IMR-90 (cell line): ENCODE measurements at regions not wholly inside any gene's neighbourhood (a gene's known extent, or its start where the extent isn't known, plus 50 kb on each side); places are given as distances from the start of the nearest gene placed in this dataset.

Experiments
- ATAC-seq: fragments of 200-7000 bp; cut with Tn5 transposase; 2 replicates; pipeline ENCODE4 v1.9.1; 2020; ENCODE audit warnings: low read depth, mild to moderate bottlenecking, moderate library complexity
- BruUV-seq: library from RNA; stranded (reverse); fragments of 400-500 nt; replicated peaks from 2 replicates; lab custom pipeline; 2021; lab: Mats Ljungman, UMichigan
- CTCF ChIA-PET: fragments of 300-600 bp; formaldehyde crosslinking; extraction: SDS; loops from one replicate; lab custom pipeline; 2021; ENCODE audit warnings: antibody characterized with exemption; lab: Yijun Ruan, JAX
- POLR2A ChIA-PET: fragments of 300-600 bp; sonication (Branson Sonifier 250); formaldehyde crosslinking; loops from one replicate; lab custom pipeline; 2022; ENCODE audit warnings: antibody characterized with exemption; ENCODE audit not compliant: unreplicated experiment; lab: Charles Lee
- DNase-seq: peaks from one replicate; pipeline ENCODE4 v3.0.0; 2013
- H2AFZ ChIP-seq: replicated peaks from 2 replicates; pipeline ENCODE3; 2013; ENCODE audit warnings: low read length, mild to moderate bottlenecking; ENCODE audit not compliant: poor library complexity
- H2AK5ac ChIP-seq: 2 replicates; pipeline ENCODE4 v1.6.1; 2013; ENCODE audit warnings: low read depth, low read length, inconsistent platforms
- H2AK9ac ChIP-seq: replicated peaks from 2 replicates; pipeline ENCODE3; 2013; ENCODE audit warnings: mild to moderate bottlenecking, low read depth, low read length, moderate library complexity; ENCODE audit not compliant: poor library complexity
- H2BK120ac ChIP-seq: 2 replicates; pipeline ENCODE4 v1.6.1; 2013; ENCODE audit warnings: low read depth, low read length, inconsistent platforms
- H2BK15ac ChIP-seq: 3 replicates; pipeline ENCODE4 v1.6.1; 2013; ENCODE audit warnings: low read depth, low read length, inconsistent platforms
- H2BK20ac ChIP-seq: 2 replicates; pipeline ENCODE4 v1.6.1; 2013; ENCODE audit warnings: low read depth, mild to moderate bottlenecking, inconsistent platforms, low read length, moderate library complexity
- H2BK5ac ChIP-seq: 2 replicates; pipeline ENCODE4 v1.6.1; 2013; ENCODE audit warnings: mild to moderate bottlenecking, low read depth, low read length, inconsistent platforms; ENCODE audit not compliant: poor library complexity, severe bottlenecking
- H3K14ac ChIP-seq: replicated peaks from 2 replicates; pipeline ENCODE4 v1.6.1; 2013; ENCODE audit warnings: low read depth, low read length, inconsistent platforms
- H3K18ac ChIP-seq: 2 replicates; pipeline ENCODE4 v1.6.1; 2013; ENCODE audit warnings: low read depth, low read length, control low read depth
- H3K23ac ChIP-seq: 2 replicates; pipeline ENCODE4 v1.6.1; 2013; ENCODE audit warnings: low read depth, low read length, inconsistent platforms
- H3K27ac ChIP-seq: 2 replicates; pipeline ENCODE4 v1.5.1; 2013; ENCODE audit warnings: mild to moderate bottlenecking, control low read depth, low read length; ENCODE audit not compliant: insufficient read depth
- H3K27me3 ChIP-seq: 2 replicates; pipeline ENCODE4 v1.6.1; 2013; ENCODE audit warnings: low read length; ENCODE audit not compliant: control insufficient read depth, insufficient read depth
- H3K36me3 ChIP-seq: 2 replicates; pipeline ENCODE4 v1.6.1; 2013; ENCODE audit warnings: low read length, mixed read lengths; ENCODE audit not compliant: control insufficient read depth, insufficient read depth
- H3K4ac ChIP-seq: 2 replicates; pipeline ENCODE4 v1.6.1; 2013; ENCODE audit warnings: low read depth, low read length, inconsistent platforms
- H3K4me1 ChIP-seq: 2 replicates; pipeline ENCODE4 v1.6.1; 2013; ENCODE audit warnings: low read length, mixed read lengths; ENCODE audit not compliant: control insufficient read depth, insufficient read depth
- H3K4me2 ChIP-seq: 2 replicates; pipeline ENCODE4 v1.6.1; 2013; ENCODE audit warnings: low read depth, mild to moderate bottlenecking, control low read depth, low read length, moderate library complexity
- H3K4me3 ChIP-seq: 2 replicates; pipeline ENCODE4 v1.5.1; 2013; ENCODE audit warnings: low read depth, mild to moderate bottlenecking, control low read depth, low read length, moderate library complexity; ENCODE audit not compliant: insufficient read depth
- H3K56ac ChIP-seq: 2 replicates; pipeline ENCODE4 v1.6.1; 2013; ENCODE audit warnings: low read length, inconsistent platforms; ENCODE audit not compliant: insufficient read depth; ENCODE audit errors: extremely low read depth
- H3K79me1 ChIP-seq, 2 experiments: 2 replicates each; pipeline ENCODE4 v1.6.1; 2013; ENCODE audit warnings: low read length in 2 of 2, inconsistent platforms in 1 of 2, low read depth in 1 of 2
- H3K9ac ChIP-seq: 2 replicates; pipeline ENCODE4 v1.6.1; 2013; ENCODE audit warnings: low read depth, low read length, control low read depth
- H3K9me1 ChIP-seq: 2 replicates; pipeline ENCODE4 v1.6.1; 2013; ENCODE audit warnings: low read length, inconsistent platforms; ENCODE audit not compliant: insufficient read depth
- H3K9me3 ChIP-seq: 2 replicates; pipeline ENCODE4 v1.6.1; 2013; ENCODE audit warnings: low read length; ENCODE audit not compliant: control insufficient read depth, insufficient read depth
- H4K20me1 ChIP-seq: 2 replicates; pipeline ENCODE4 v1.6.1; 2013; ENCODE audit warnings: low read length, inconsistent platforms; ENCODE audit not compliant: insufficient read depth
- H4K5ac ChIP-seq: 2 replicates; pipeline ENCODE4 v1.6.1; 2013; ENCODE audit warnings: mild to moderate bottlenecking, low read depth, low read length, control low read depth
- H4K8ac ChIP-seq, 2 experiments: 2 replicates each; pipeline ENCODE4 v1.6.1; 2013; ENCODE audit warnings: low read depth in 2 of 2, low read length in 2 of 2, control low read depth in 1 of 2, inconsistent platforms in 1 of 2
- H4K91ac ChIP-seq: 2 replicates; pipeline ENCODE4 v1.6.1; 2013; ENCODE audit warnings: low read depth, low read length, inconsistent platforms; ENCODE audit not compliant: insufficient read depth
- CHD1 ChIP-seq: IDR thresholded peaks from 2 replicates; pipeline ENCODE4 v1.6.1; 2012; ENCODE audit warnings: low read depth, low read length, improper control_type of control experiment
- CTCF ChIP-seq: conservative IDR thresholded peaks from 2 replicates; pipeline ENCODE4 v1.5.1; 2012; ENCODE audit warnings: mild to moderate bottlenecking, low read depth, low read length, improper control_type of control experiment
- ELK1 ChIP-seq: fragments of 150-350 bp; IDR thresholded peaks from 2 replicates; pipeline ENCODE4 v1.6.1; 2016; ENCODE audit warnings: low read depth, mild to moderate bottlenecking, low read length, moderate library complexity, borderline replicate concordance
- MAFK ChIP-seq: IDR thresholded peaks from 2 replicates; pipeline ENCODE4 v1.6.1; 2012; ENCODE audit warnings: low read depth, low read length, improper control_type of control experiment
- MXI1 ChIP-seq: IDR thresholded peaks from 2 replicates; pipeline ENCODE4 v1.6.1; 2012; ENCODE audit warnings: low read depth, mild to moderate bottlenecking, low read length, moderate library complexity, borderline replicate concordance
- NFE2L2 ChIP-seq: fragments of 150-350 bp; IDR thresholded peaks from 2 replicates; pipeline ENCODE4 v1.6.1; 2016; ENCODE audit warnings: low read depth, mild to moderate bottlenecking, low read length
- POLR2A ChIP-seq: IDR thresholded peaks from 2 replicates; pipeline ENCODE4 v1.6.1; 2012; ENCODE audit warnings: mild to moderate bottlenecking, low read depth, low read length
- RAD21 ChIP-seq: IDR thresholded peaks from 2 replicates; pipeline ENCODE4 v1.6.1; 2012; ENCODE audit warnings: low read length, improper control_type of control experiment
- RCOR1 ChIP-seq: IDR thresholded peaks from 2 replicates; pipeline ENCODE4 v1.6.1; 2012; ENCODE audit warnings: mild to moderate bottlenecking, low read length, improper control_type of control experiment; ENCODE audit not compliant: insufficient replicate concordance
- RFX5 ChIP-seq: IDR thresholded peaks from 2 replicates; pipeline ENCODE4 v1.8.0; 2012; ENCODE audit warnings: low read depth, mild to moderate bottlenecking, low read length, moderate library complexity
- SMC3 ChIP-seq: fragments of 150-350 bp; IDR thresholded peaks from 2 replicates; pipeline ENCODE4 v1.6.1; 2016; ENCODE audit warnings: low read depth, mild to moderate bottlenecking, antibody characterized with exemption, low read length, moderate library complexity
- USF2 ChIP-seq: fragments of 150-350 bp; IDR thresholded peaks from 2 replicates; pipeline ENCODE4 v1.6.1; 2017; ENCODE audit warnings: mild to moderate bottlenecking, antibody characterized with exemption, low read length, low read depth
- WGBS, 2 experiments: methylation state at CpG; one replicate each; pipeline versions ENCODE4 v1.1.5 to v1.1.7; 2013; ENCODE audit warnings: missing lambda C conversion rate in 2 of 2; ENCODE audit not compliant: insufficient read length in 1 of 2; ENCODE audit errors: extremely low coverage in 2 of 2; 5-methylcytosine and 5-hydroxymethylcytosine counted together
- dilution Hi-C: fragments of 300-500 bp; cut with HindIII; formaldehyde crosslinking; loops from one replicate; pipeline ENCODE4 v1.14.3; 2018; ENCODE audit warnings: low sequenced_read_pairs; ENCODE audit not compliant: unreplicated experiment
- in situ Hi-C: fragments of 300-500 bp; cut with MboI; formaldehyde crosslinking; loops from 3 replicates; pipeline ENCODE4 v1.14.3; 2019; ENCODE audit warnings: low sequenced_read_pairs, inconsistent platforms, mixed read lengths
- intact Hi-C: fragments of 100-400 bp; cut with micrococcal nuclease; formaldehyde crosslinking; loops from 2 replicates; pipeline ENCODE4 v1.10.0; 2022

- ChIA-PET POLR2A (no interaction called here), CTCF (no interaction called here)
- H3K27ac ChIP-seq = no peak overlapping the region
- no peaks in the 10 kb centered on the region for H3K27me3 ChIP-seq
- no peak overlapping the region for H3K56ac ChIP-seq
- H4K5ac ChIP-seq = no peak overlapping the region
- no peak overlapping the region for H2BK15ac ChIP-seq
- no CpG with 5 or more reads among the region's 7 CpGs for WGBS, 2 experiments
- no peak overlapping the region for H2BK120ac ChIP-seq
- no peak overlapping the region for H3K4me2 ChIP-seq
- in situ Hi-C loops = no loop called here
- no peaks in the 10 kb centered on the region for H4K20me1 ChIP-seq
- no peak for TF ChIP-seq MAFK
- no peak for TF ChIP-seq CTCF
- TF ChIP-seq CHD1 = no peak
- no peak for TF ChIP-seq RAD21
- no peak for TF ChIP-seq ELK1
- no peak for TF ChIP-seq RFX5
- no peak for TF ChIP-seq NFE2L2
- TF ChIP-seq POLR2A = no peak
- no peak for TF ChIP-seq MXI1
- TF ChIP-seq USF2 = no peak
- TF ChIP-seq SMC3 = no peak
- no peak for TF ChIP-seq RCOR1
- no peaks in the 10 kb centered on the region for H3K36me3 ChIP-seq
- H2AFZ ChIP-seq = no peak overlapping the region
- no peaks in the 10 kb centered on the region for H3K9me3 ChIP-seq
- H2BK20ac ChIP-seq = no peak overlapping the region
- no peak overlapping the region for H3K23ac ChIP-seq
- ATAC-seq (no peak), DNase-seq (no peak)
- no peak overlapping the region for H3K4me3 ChIP-seq
- H2AK5ac ChIP-seq = no peak overlapping the region
- dilution Hi-C loops = no loop called here
- H3K9me1 ChIP-seq = no peaks in the 10 kb centered on the region
- no peak overlapping the region for H3K18ac ChIP-seq
- no peak overlapping the region for H3K14ac ChIP-seq
- no peaks in the 10 kb centered on the region for H3K4me1 ChIP-seq
- H3K79me1 ChIP-seq = no peaks in the 10 kb centered on the region
- intact Hi-C loops = no loop called here
- H4K91ac ChIP-seq = no peak overlapping the region
- H3K9ac ChIP-seq = no peak overlapping the region
- BruUV-seq = no TSS peak
- no peak overlapping the region for H2BK5ac ChIP-seq
- H2AK9ac ChIP-seq = no peak overlapping the region
- H4K8ac ChIP-seq = no peak overlapping the region
- no peak overlapping the region for H3K4ac ChIP-seq
Observed at GRCh38 chr12:66767536-66767935, 88.7 kb upstream of the GRIP1 start.
